Ectodermal cell (in vitro differentiated cells): ENCODE measurements at regions not wholly inside any gene's neighbourhood (a gene's known extent, or its start where the extent isn't known, plus 50 kb on each side); places are given as distances from the start of the nearest gene placed in this dataset.

Source experiments
- H3K27ac ChIP-seq: 2 replicates; pipeline ENCODE4 v1.7.0; 2013; ENCODE audit warnings: mild to moderate bottlenecking, low read depth, low read length; ENCODE audit not compliant: insufficient read depth, poor library complexity, severe bottlenecking
- H3K27me3 ChIP-seq: 2 replicates; pipeline ENCODE4 v1.7.0; 2013; ENCODE audit warnings: mild to moderate bottlenecking, low read length; ENCODE audit not compliant: insufficient read depth, control insufficient read depth, poor library complexity, severe bottlenecking
- H3K36me3 ChIP-seq: one replicate; pipeline ENCODE4 v1.7.0; 2013; ENCODE audit warnings: low read length; ENCODE audit not compliant: control insufficient read depth, insufficient read depth
- H3K4me1 ChIP-seq: one replicate; pipeline ENCODE4 v1.7.0; 2013; ENCODE audit warnings: low read length; ENCODE audit not compliant: control insufficient read depth, insufficient read depth
- H3K4me3 ChIP-seq: 2 replicates; pipeline ENCODE4 v1.7.0; 2013; ENCODE audit warnings: low read depth, low read length, control low read depth; ENCODE audit not compliant: insufficient read depth
- H3K9me3 ChIP-seq: 2 replicates; pipeline ENCODE4 v1.7.0; 2013; ENCODE audit warnings: mild to moderate bottlenecking, low read length, moderate library complexity; ENCODE audit not compliant: control insufficient read depth
- WGBS, 2 experiments: methylation state at CpG; one replicate each; pipeline ENCODE4 v1.1.7; 2013; ENCODE audit warnings: missing lambda C conversion rate in 2 of 2; 5-methylcytosine and 5-hydroxymethylcytosine counted together

- Histone ChIP-seq H3K4me3 (no peak overlapping the region), H3K27ac (no peak overlapping the region), H3K4me1 (peaks cover 6% of the 10 kb centered on the region), H3K27me3 (no peaks in the 10 kb centered on the region), H3K36me3 (no peaks in the 10 kb centered on the region), H3K9me3 (no peaks in the 10 kb centered on the region)
- 92 to 98% methylated on average over 2 of the region's 2 CpGs for WGBS, 2 experiments
These were observed 419.6 kb downstream of the DNAH5 start for GRCh38 chr5:13524936-13525335.

GRCh38 chr5:13519131-13519530, 425.4 kb downstream of the DNAH5 start:
- Histone ChIP-seq H3K9me3 (no peaks in the 10 kb centered on the region), H3K27me3 (no peaks in the 10 kb centered on the region), H3K4me1 (peaks cover 6% of the 10 kb centered on the region), H3K27ac (no peak overlapping the region), H3K36me3 (no peaks in the 10 kb centered on the region), H3K4me3 (no peak overlapping the region)
- WGBS, 2 experiments, result 91 to 100% methylated on average over 1 of the region's 1 CpG

GRCh38 chr5:13516195-13516594, 428.3 kb downstream of the DNAH5 start:
- no peaks in the 10 kb centered on the region for H3K4me1 ChIP-seq
- 88 to 91% methylated on average over 1 of the region's 1 CpG for WGBS, 2 experiments
- no peaks in the 10 kb centered on the region for H3K27me3 ChIP-seq
- H3K9me3 ChIP-seq, result no peaks in the 10 kb centered on the region
- no peak overlapping the region for H3K27ac ChIP-seq
- no peak overlapping the region for H3K4me3 ChIP-seq
- no peaks in the 10 kb centered on the region for H3K36me3 ChIP-seq

- no peaks in the 10 kb centered on the region for H3K36me3 ChIP-seq
- WGBS, 2 experiments, result 89 to 97% methylated on average over 2 of the region's 2 CpGs
These were observed 433.0 kb downstream of the DNAH5 start for GRCh38 chr5:13511442-13511841.

GRCh38 chr5:13510616-13511015, 433.9 kb downstream of the DNAH5 start:
- no peak overlapping the region for H3K27ac ChIP-seq
- 89 to 90% methylated on average over 4 of the region's 4 CpGs for WGBS, 2 experiments

More at GRCh38 chr5:13511442-13511841, 433.0 kb downstream of the DNAH5 start:
- Histone ChIP-seq H3K27me3 (no peaks in the 10 kb centered on the region), H3K4me3 (no peak overlapping the region), H3K9me3 (no peaks in the 10 kb centered on the region), H3K27ac (no peak overlapping the region), H3K4me1 (no peaks in the 10 kb centered on the region)

GRCh38 chr5:13508559-13508958, 435.9 kb downstream of the DNAH5 start:
- Histone ChIP-seq H3K27me3 (no peaks in the 10 kb centered on the region), H3K4me1 (no peaks in the 10 kb centered on the region), H3K27ac (no peak overlapping the region), H3K9me3 (no peaks in the 10 kb centered on the region), H3K36me3 (no peaks in the 10 kb centered on the region), H3K4me3 (no peak overlapping the region)
- WGBS, 2 experiments, result 88 to 93% methylated on average over 2 of the region's 2 CpGs

More at GRCh38 chr5:13510616-13511015, 433.9 kb downstream of the DNAH5 start:
- Histone ChIP-seq H3K9me3 (no peaks in the 10 kb centered on the region), H3K4me3 (no peak overlapping the region), H3K36me3 (no peaks in the 10 kb centered on the region), H3K27me3 (no peaks in the 10 kb centered on the region), H3K4me1 (no peaks in the 10 kb centered on the region)

GRCh38 chr5:13505326-13505725, 439.2 kb downstream of the DNAH5 start:
- Histone ChIP-seq H3K4me1 (no peaks in the 10 kb centered on the region), H3K4me3 (no peak overlapping the region), H3K27ac (no peak overlapping the region), H3K27me3 (no peaks in the 10 kb centered on the region), H3K9me3 (no peaks in the 10 kb centered on the region), H3K36me3 (no peaks in the 10 kb centered on the region)
- WGBS, 2 experiments, result 80% methylated on average over 1 of the region's 1 CpG; no CpG with 5 or more reads in 1 of the 2 experiments

- WGBS, 2 experiments, result 88 to 95% methylated on average over 1 to 2 of the region's 2 CpGs
- Histone ChIP-seq H3K27ac (no peak overlapping the region), H3K9me3 (no peaks in the 10 kb centered on the region)
These were observed 441.5 kb downstream of the DNAH5 start for GRCh38 chr5:13503017-13503416.

GRCh38 chr5:13501176-13501575, 443.3 kb downstream of the DNAH5 start:
- H3K27ac ChIP-seq, result no peak overlapping the region
- H3K27me3 ChIP-seq, result no peaks in the 10 kb centered on the region
- no peaks in the 10 kb centered on the region for H3K4me1 ChIP-seq
- no peaks in the 10 kb centered on the region for H3K9me3 ChIP-seq
- H3K36me3 ChIP-seq, result no peaks in the 10 kb centered on the region
- H3K4me3 ChIP-seq, result no peak overlapping the region
- 82 to 85% methylated on average over 3 of the region's 3 CpGs for WGBS, 2 experiments

More at GRCh38 chr5:13503017-13503416, 441.5 kb downstream of the DNAH5 start:
- H3K27me3 ChIP-seq, result no peaks in the 10 kb centered on the region
- H3K4me3 ChIP-seq, result no peak overlapping the region
- no peaks in the 10 kb centered on the region for H3K4me1 ChIP-seq
- no peaks in the 10 kb centered on the region for H3K36me3 ChIP-seq

- no peaks in the 10 kb centered on the region for H3K9me3 ChIP-seq
These were observed 446.2 kb downstream of the DNAH5 start for GRCh38 chr5:13498279-13498678.

More at GRCh38 chr5:13498279-13498678, 446.2 kb downstream of the DNAH5 start:
- no peak overlapping the region for H3K4me3 ChIP-seq
- no peaks in the 10 kb centered on the region for H3K36me3 ChIP-seq
- no peaks in the 10 kb centered on the region for H3K27me3 ChIP-seq
- H3K27ac ChIP-seq, result no peak overlapping the region
- no peaks in the 10 kb centered on the region for H3K4me1 ChIP-seq
